ENCODE measurements at regions not wholly inside any gene's neighbourhood (a gene's known extent, or its start where the extent isn't known, plus 50 kb on each side); places are given as distances from the start of the nearest gene placed in this dataset.

DNA sequence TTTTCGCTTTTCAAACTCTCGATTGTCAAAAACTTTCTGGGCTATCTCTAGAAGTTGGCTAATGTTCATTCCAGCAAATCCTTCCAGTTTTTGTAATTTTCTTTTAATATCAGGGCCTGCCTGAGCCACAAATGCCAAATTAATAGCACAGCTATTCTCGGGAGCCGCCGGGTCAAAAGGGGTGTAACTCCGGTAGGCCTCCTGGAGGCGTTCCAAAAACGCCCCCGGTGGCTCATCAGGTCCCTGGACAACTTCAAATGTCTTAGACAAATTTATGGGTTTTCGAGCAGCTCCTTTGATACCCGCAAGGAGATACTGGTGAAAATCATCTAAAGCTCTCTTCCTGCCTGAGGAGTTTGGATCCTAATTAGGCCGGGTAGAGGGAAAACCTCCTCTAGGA is 117.9 kb upstream of the PZP start:
- no peak for TF ChIP-seq CTCF (IDR thresholded peaks at IDR 0.05; ENCODE audit: low read depth, low read length)
- no peak for TF ChIP-seq EZH2phosphoT487 (IDR thresholded peaks at IDR 0.05; ENCODE audit: low read depth)
